ENCODE measurements at regions not wholly inside any gene's neighbourhood (a gene's known extent, or its start where the extent isn't known, plus 50 kb on each side); places are given as distances from the start of the nearest gene placed in this dataset.

DNA sequence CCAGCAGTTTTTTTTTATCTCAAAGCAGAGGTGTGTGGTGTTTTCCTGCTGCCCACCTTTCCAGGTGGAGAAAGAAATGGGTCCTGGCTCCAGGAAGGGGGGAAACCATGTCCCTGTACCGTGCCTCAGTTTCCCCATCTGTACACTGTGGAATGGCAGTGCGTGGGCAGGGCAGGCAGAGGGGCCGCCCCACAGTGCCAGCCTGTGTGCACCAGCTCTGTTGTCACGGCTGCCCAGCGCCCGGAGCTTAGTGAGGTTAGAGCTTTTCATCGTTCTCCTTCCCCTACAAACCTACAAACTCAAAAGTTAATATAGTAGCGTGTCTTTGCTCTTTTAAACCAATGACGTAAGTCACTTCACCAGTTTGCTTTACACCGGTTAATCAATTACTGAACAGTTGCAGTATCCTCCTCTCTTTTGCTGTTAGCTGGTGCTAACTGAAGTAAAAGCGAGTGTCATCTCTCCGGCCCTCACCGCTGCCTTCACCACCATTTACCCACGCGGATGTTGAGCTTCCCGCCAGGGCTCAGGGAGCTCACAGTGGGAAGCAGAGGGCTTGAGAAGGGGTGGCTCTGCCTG lies 114.8 kb upstream of the ADRA2C start:
- Histone ChIP-seq H3K4me3 (no peak overlapping the region), H3K9me3 (no peaks in the 10 kb centered on the region), H3K4me1 (ENCODE audit: low read depth) (no peaks in the 10 kb centered on the region), H3K36me3 (ENCODE audit: low read depth) (no peaks in the 10 kb centered on the region)
- intact Hi-C loops (cut with DNase I, micrococcal nuclease) = no loop called here
- TF ChIP-seq CTCF (IDR thresholded peaks at IDR 0.05) = no peak
- ATAC-seq (peak; percentile 27), DNase-seq (no peak)

GRCh38 chr4:3649491-3649890 lies 116.7 kb upstream of the ADRA2C start:
- H3K36me3 ChIP-seq (ENCODE audit: low read depth) = no peaks in the 10 kb centered on the region
- DNase-seq = no peak
- no peaks in the 10 kb centered on the region for H3K9me3 ChIP-seq
- ATAC-seq = no peak
- no peaks in the 10 kb centered on the region for H3K4me1 ChIP-seq (ENCODE audit: low read depth)
- TF ChIP-seq CTCF (IDR thresholded peaks at IDR 0.05) = no peak
- no peak overlapping the region for H3K4me3 ChIP-seq
- intact Hi-C loops (cut with DNase I, micrococcal nuclease) = no loop called here

GRCh38 chr4:3648731-3649130 lies 116.5 kb upstream of the LRPAP1 start:
- no peak for TF ChIP-seq CTCF (IDR thresholded peaks at IDR 0.05)
- no peak for DNase-seq
- Histone ChIP-seq H3K4me3 (no peak overlapping the region), H3K9me3 (no peaks in the 10 kb centered on the region), H3K4me1 (ENCODE audit: low read depth) (no peaks in the 10 kb centered on the region), H3K36me3 (ENCODE audit: low read depth) (no peaks in the 10 kb centered on the region)
- intact Hi-C loops (cut with DNase I, micrococcal nuclease) = no loop called here
- ATAC-seq = no peak

DNA sequence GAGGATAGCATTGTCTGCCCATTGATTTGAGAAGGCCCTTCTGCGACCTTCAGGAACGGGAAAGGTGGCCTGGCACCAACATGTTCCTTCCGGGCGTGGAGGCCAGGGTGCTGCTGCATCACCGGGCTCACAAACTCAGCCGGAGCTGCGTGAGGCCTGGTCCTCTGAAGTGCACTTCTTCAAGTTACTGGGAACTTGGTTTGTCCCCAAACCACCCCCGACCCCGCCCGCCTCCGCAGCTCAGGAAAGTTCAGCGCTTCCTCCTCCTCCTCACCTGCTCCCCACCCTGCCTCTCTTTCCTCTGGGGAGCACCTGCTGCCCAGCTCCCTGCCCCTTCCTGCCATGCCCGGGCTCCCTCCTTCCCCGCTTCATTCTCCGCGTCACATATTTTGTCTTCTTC lies 116.0 kb upstream of the LRPAP1 start:
- H3K36me3 ChIP-seq (ENCODE audit: low read depth) = no peaks in the 10 kb centered on the region
- H3K4me3 ChIP-seq = no peak overlapping the region
- intact Hi-C loops (cut with DNase I, micrococcal nuclease) = no loop called here
- TF ChIP-seq CTCF (IDR thresholded peaks at IDR 0.05) = no peak
- H3K4me1 ChIP-seq (ENCODE audit: low read depth) = no peaks in the 10 kb centered on the region
- no peaks in the 10 kb centered on the region for H3K9me3 ChIP-seq
- no peak for ATAC-seq
- no peak for DNase-seq

DNA sequence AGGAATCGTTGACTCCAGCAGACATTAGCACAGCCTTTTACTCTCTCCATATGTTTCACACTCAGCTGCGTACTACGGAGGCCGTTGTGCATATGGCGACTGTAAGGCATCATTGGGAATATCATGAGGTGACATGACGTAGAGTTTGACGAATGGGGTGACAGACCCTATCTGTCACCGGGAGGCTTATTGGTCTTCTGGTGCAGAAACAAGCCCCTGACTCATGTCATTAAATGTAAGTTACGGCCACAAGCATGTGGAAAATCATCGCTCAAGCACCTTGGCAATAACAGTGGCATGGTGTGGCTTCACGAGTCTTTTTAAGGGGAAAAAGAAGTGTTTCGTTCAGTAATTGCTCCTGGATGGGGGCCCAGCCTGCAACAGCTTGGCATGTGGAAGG lies 115.2 kb upstream of the LRPAP1 start:
- no peaks in the 10 kb centered on the region for H3K4me1 ChIP-seq (ENCODE audit: low read depth)
- intact Hi-C loops (cut with DNase I, micrococcal nuclease) = no loop called here
- DNase-seq (no peak), ATAC-seq (no peak)
- H3K9me3 ChIP-seq = no peaks in the 10 kb centered on the region
- H3K4me3 ChIP-seq = no peak overlapping the region
- TF ChIP-seq CTCF (IDR thresholded peaks at IDR 0.05) = no peak
- no peaks in the 10 kb centered on the region for H3K36me3 ChIP-seq (ENCODE audit: low read depth)
